ENCODE measurements at regions not wholly inside any gene's neighbourhood (a gene's known extent, or its start where the extent isn't known, plus 50 kb on each side); places are given as distances from the start of the nearest gene placed in this dataset.

GRCh38 chr12:91940322-91940721 lies 205.3 kb downstream of the BTG1 start:
- TF ChIP-seq CTCF (IDR thresholded peaks at IDR 0.05; ENCODE audit: unreplicated experiment), result no peak
- Mint-ChIP-seq H3K36me3 (ENCODE audit: insufficient read depth, unreplicated experiment) (no peaks in the 10 kb centered on the region), H3K4me1 (ENCODE audit: insufficient read depth, unreplicated experiment) (no peaks in the 10 kb centered on the region), H3K27ac (ENCODE audit: low read depth, unreplicated experiment) (no peak overlapping the region), H3K4me3 (ENCODE audit: unreplicated experiment) (no peak overlapping the region), H3K9me3 (ENCODE audit: unreplicated experiment) (no peaks in the 10 kb centered on the region), H3K27me3 (ENCODE audit: insufficient read depth, unreplicated experiment) (no peaks in the 10 kb centered on the region)
- intact Hi-C loops (cut with micrococcal nuclease), result no loop called here
- ChIA-PET POLR2A (interaction anchor here (0.7 to 1.4 kb wide), 3 partner anchors 9 to 121 kb away, joined by 3 read pairs; no protein-coding TSS in a partner anchor), CTCF (no interaction called here)
- BruUV-seq (replicated peaks), result no TSS peak
- DNase-seq (ENCODE audit: unreplicated experiment), result no peak

- no TSS peak for BruUV-seq (replicated peaks)
These were observed 207.9 kb downstream of the BTG1 start for GRCh38 chr12:91937706-91938105.

GRCh38 chr12:91937009-91937408 lies 208.6 kb downstream of the BTG1 start:
- intact Hi-C loops (cut with micrococcal nuclease), result no loop called here
- H3K27ac Mint-ChIP-seq (ENCODE audit: low read depth, unreplicated experiment), result no peak overlapping the region
- DNase-seq (ENCODE audit: unreplicated experiment), result no peak
- H3K4me1 Mint-ChIP-seq (ENCODE audit: insufficient read depth, unreplicated experiment), result peaks cover 16% of the 10 kb centered on the region
- H3K4me3 Mint-ChIP-seq (ENCODE audit: unreplicated experiment), result no peak overlapping the region
- TF ChIP-seq CTCF (IDR thresholded peaks at IDR 0.05; ENCODE audit: unreplicated experiment), result no peak
- BruUV-seq (replicated peaks), result no TSS peak
- H3K27me3 Mint-ChIP-seq (ENCODE audit: insufficient read depth, unreplicated experiment), result no peaks in the 10 kb centered on the region
- POLR2A ChIA-PET, result no interaction called here
- CTCF ChIA-PET, result no interaction called here
- H3K36me3 Mint-ChIP-seq (ENCODE audit: insufficient read depth, unreplicated experiment), result no peaks in the 10 kb centered on the region
- no peaks in the 10 kb centered on the region for H3K9me3 Mint-ChIP-seq (ENCODE audit: unreplicated experiment)

More at GRCh38 chr12:91937706-91938105, 207.9 kb downstream of the BTG1 start:
- DNase-seq (ENCODE audit: unreplicated experiment), result no peak
- peaks cover 16% of the 10 kb centered on the region for H3K4me1 Mint-ChIP-seq (ENCODE audit: insufficient read depth, unreplicated experiment)
- no peaks in the 10 kb centered on the region for H3K27me3 Mint-ChIP-seq (ENCODE audit: insufficient read depth, unreplicated experiment)
- no peaks in the 10 kb centered on the region for H3K9me3 Mint-ChIP-seq (ENCODE audit: unreplicated experiment)
- intact Hi-C loops (cut with micrococcal nuclease), result no loop called here
- ChIA-PET CTCF (no interaction called here), POLR2A (interaction anchor here (1.0 kb wide), 1 partner anchor 9 kb away, joined by 5 read pairs; no protein-coding TSS in a partner anchor)
- H3K36me3 Mint-ChIP-seq (ENCODE audit: insufficient read depth, unreplicated experiment), result no peaks in the 10 kb centered on the region
- no peak overlapping the region for H3K4me3 Mint-ChIP-seq (ENCODE audit: unreplicated experiment)
- no peak for TF ChIP-seq CTCF (IDR thresholded peaks at IDR 0.05; ENCODE audit: unreplicated experiment)
- H3K27ac Mint-ChIP-seq (ENCODE audit: low read depth, unreplicated experiment), result no peak overlapping the region

- ChIA-PET CTCF (no interaction called here), POLR2A (interaction anchor here (0.6 to 1.3 kb wide), 5 partner anchors 23 to 199 kb away, joined by 3 to 4 read pairs (median 4); no protein-coding TSS in a partner anchor)
- H3K4me1 Mint-ChIP-seq (ENCODE audit: insufficient read depth, unreplicated experiment), result peaks cover 28% of the 10 kb centered on the region
- no TSS peak for BruUV-seq (replicated peaks)
- no peak overlapping the region for H3K27ac Mint-ChIP-seq (ENCODE audit: low read depth, unreplicated experiment)
- H3K4me3 Mint-ChIP-seq (ENCODE audit: unreplicated experiment), result no peak overlapping the region
- no peak for DNase-seq (ENCODE audit: unreplicated experiment)
- H3K36me3 Mint-ChIP-seq (ENCODE audit: insufficient read depth, unreplicated experiment), result no peaks in the 10 kb centered on the region
- intact Hi-C loops (cut with micrococcal nuclease), result no loop called here
- no peak for TF ChIP-seq CTCF (IDR thresholded peaks at IDR 0.05; ENCODE audit: unreplicated experiment)
- no peaks in the 10 kb centered on the region for H3K9me3 Mint-ChIP-seq (ENCODE audit: unreplicated experiment)
- H3K27me3 Mint-ChIP-seq (ENCODE audit: insufficient read depth, unreplicated experiment), result no peaks in the 10 kb centered on the region
These were observed 210.3 kb downstream of the BTG1 start for GRCh38 chr12:91935296-91935695.

Measured in MCF 10A (cell line).